ENCODE measurements at regions not wholly inside any gene's neighbourhood (a gene's known extent, or its start where the extent isn't known, plus 50 kb on each side); places are given as distances from the start of the nearest gene placed in this dataset.

DNA sequence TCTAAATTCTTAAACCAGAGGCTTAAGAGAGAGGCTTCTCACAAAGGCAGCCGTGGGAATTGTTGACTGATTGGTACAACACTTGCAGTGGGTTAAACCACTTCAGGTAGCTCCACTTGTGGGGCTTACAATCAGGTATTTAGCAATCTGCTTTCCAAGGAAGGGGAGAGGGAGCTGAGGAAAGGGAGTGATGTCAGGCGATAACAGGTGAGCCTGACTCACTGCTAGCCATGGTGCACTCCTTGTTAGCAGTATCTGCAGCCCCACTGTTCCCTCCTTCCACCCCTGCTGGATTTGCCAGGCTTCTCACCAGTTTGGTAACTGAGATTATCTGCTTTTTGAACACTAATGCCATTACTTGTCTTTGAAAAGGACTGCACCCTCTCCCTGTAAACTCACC lies 1056.7 kb upstream of the FANCL start:
- Histone ChIP-seq H3K27ac (no peak overlapping the region), H3K36me3 (no peaks in the 10 kb centered on the region), H3K27me3 (no peaks in the 10 kb centered on the region), H3K9me3 (no peaks in the 10 kb centered on the region), H3K4me3 (no peak overlapping the region), H3K4me1 (no peaks in the 10 kb centered on the region)
- DNase-seq (ENCODE audit: low spot score in 2 of 2) = no peak
- TF ChIP-seq, protein P1, sequence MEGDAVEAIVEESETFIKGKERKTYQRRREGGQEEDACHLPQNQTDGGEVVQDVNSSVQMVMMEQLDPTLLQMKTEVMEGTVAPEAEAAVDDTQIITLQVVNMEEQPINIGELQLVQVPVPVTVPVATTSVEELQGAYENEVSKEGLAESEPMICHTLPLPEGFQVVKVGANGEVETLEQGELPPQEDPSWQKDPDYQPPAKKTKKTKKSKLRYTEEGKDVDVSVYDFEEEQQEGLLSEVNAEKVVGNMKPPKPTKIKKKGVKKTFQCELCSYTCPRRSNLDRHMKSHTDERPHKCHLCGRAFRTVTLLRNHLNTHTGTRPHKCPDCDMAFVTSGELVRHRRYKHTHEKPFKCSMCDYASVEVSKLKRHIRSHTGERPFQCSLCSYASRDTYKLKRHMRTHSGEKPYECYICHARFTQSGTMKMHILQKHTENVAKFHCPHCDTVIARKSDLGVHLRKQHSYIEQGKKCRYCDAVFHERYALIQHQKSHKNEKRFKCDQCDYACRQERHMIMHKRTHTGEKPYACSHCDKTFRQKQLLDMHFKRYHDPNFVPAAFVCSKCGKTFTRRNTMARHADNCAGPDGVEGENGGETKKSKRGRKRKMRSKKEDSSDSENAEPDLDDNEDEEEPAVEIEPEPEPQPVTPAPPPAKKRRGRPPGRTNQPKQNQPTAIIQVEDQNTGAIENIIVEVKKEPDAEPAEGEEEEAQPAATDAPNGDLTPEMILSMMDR (IDR thresholded peaks at IDR 0.05) = no peak
- no peak for TF ChIP-seq EP300 (IDR thresholded peaks at IDR 0.05)
- no peak for TF ChIP-seq POLR2A (IDR thresholded peaks at IDR 0.05)
- no peak for TF ChIP-seq POLR2AphosphoS5 (IDR thresholded peaks at IDR 0.05)
- 94% methylated on average over 2 of the region's 2 CpGs for WGBS

DNA sequence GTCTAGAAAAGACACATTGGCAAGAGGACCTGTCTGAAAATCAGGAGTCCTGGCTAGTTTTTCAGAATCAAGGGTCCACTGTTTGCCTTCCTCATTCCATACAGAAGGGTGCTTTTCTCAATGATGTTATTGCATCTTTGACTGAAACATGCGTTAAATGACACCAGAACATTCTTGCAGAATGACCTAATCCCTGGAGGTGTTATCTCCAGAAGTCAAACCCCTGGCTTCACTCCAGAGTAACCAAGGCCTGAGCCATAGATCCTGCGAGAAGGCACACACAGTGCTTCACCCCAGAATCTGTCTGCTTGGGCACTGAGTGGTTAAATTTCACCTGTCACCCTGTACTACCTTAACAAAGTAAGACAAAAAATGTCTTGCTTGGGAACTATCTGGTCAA lies 1055.2 kb upstream of the FANCL start:
- Histone ChIP-seq H3K27me3 (no peaks in the 10 kb centered on the region), H3K4me1 (no peaks in the 10 kb centered on the region), H3K9me3 (no peaks in the 10 kb centered on the region), H3K36me3 (no peaks in the 10 kb centered on the region), H3K27ac (no peak overlapping the region), H3K4me3 (no peak overlapping the region)
- no peak for TF ChIP-seq POLR2AphosphoS5 (IDR thresholded peaks at IDR 0.05)
- TF ChIP-seq, protein P1 (IDR thresholded peaks at IDR 0.05) = no peak
- no peak for TF ChIP-seq EP300 (IDR thresholded peaks at IDR 0.05)
- TF ChIP-seq POLR2A (IDR thresholded peaks at IDR 0.05) = no peak
- DNase-seq (ENCODE audit: low spot score in 2 of 2) = no peak
- WGBS = 76% methylated on average over 2 of the region's 2 CpGs

DNA sequence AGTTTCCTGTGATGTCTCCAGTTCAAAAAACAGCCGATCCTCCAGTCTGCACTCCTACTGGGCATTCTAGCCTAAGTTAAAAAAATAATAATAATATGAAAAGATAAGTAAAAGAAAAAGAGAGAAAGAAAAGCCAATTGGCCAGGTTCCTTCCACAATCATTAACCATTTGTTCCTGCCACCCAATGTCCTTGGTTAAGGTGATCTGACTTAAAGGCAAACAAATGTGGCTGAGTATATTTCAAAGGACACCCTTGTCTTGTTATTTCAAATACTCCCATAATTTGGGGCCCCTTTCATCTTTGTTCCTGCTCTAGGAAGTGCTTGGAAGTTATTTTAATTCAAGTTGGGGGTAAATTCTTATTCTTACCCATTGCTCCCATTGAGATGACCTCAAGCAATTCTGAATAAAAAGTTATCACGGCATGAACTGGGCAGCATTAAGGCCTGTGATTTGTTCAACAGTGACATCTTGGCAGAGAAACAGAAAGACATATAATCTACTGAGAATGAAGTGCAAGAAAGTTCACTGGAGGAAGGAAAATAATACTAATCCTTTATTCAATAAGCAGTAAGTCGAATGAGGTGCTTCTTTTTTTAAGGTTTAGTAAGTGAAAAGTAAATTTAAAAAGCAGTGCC lies 1054.5 kb upstream of the FANCL start:
- Histone ChIP-seq H3K4me3 (no peak overlapping the region), H3K27ac (no peak overlapping the region), H3K9me3 (no peaks in the 10 kb centered on the region), H3K27me3 (no peaks in the 10 kb centered on the region), H3K4me1 (no peaks in the 10 kb centered on the region), H3K36me3 (no peaks in the 10 kb centered on the region)
- WGBS = 56% methylated on average over 3 of the region's 3 CpGs
- no peak for DNase-seq (ENCODE audit: low spot score in 2 of 2)
- TF ChIP-seq POLR2AphosphoS5 (IDR thresholded peaks at IDR 0.05) (no peak), EP300 (IDR thresholded peaks at IDR 0.05) (no peak), POLR2A (IDR thresholded peaks at IDR 0.05) (no peak)
- TF ChIP-seq, protein P1 (IDR thresholded peaks at IDR 0.05) = no peak

DNA sequence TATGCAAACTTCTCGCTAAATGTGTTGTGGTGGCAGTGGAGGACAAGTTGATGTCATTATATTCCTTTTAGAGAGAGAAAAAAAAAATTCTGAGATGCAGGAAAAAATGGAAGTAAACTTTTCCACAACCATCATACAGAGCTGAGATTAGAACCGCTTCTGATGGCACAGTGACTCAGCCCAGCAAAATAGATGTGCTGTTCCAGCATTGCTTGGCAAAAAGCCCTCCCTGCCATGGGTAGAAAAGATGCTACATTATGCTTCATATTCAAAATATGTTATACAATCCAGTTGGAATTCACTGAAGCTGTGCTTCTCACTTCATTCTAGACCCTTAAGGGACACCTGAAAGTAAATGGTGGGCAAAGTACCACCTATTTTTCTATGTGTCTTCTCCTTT lies 1047.6 kb upstream of the FANCL start:
- Histone ChIP-seq H3K36me3 (no peaks in the 10 kb centered on the region), H3K4me3 (no peak overlapping the region), H3K27me3 (no peaks in the 10 kb centered on the region), H3K27ac (no peak overlapping the region), H3K9me3 (no peaks in the 10 kb centered on the region), H3K4me1 (no peaks in the 10 kb centered on the region)
- WGBS = 66% methylated on average over 2 of the region's 2 CpGs
- no peak for TF ChIP-seq POLR2AphosphoS5 (IDR thresholded peaks at IDR 0.05)
- DNase-seq (ENCODE audit: low spot score in 2 of 2) = no peak

DNA sequence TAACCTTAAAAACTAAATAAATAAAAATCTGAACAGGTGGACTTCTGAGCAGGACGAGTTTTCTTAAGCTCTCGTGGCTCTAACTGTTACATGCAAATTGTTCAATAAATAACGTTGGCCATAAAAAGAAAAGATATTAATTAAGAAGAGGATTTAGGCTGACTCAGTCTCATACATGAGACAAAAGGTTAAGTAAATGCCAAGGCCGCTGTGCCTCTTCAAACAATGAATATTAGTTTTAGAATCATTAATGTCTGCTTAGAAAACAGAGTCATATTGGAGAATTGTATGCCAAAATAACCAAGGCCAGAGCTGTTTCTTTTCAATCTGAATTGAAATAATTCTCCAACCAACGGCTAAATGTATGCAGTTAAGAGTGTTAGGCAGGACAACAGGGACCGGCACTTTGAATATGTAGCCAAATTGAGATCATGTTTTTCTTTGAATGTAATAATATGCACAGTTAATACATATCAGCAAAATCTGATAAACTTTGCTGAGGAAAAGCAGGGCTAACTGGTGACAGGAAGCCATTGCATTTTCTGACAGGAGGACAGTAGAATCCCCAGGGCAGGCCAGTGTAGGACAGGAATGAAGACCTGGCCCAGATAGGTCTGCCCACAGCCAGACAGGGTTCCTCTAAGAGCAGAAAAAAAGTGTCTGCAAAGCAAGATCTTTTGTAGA lies 1041.4 kb upstream of the FANCL start:
- Histone ChIP-seq H3K4me1 (no peaks in the 10 kb centered on the region), H3K9me3 (no peaks in the 10 kb centered on the region), H3K27ac (no peak overlapping the region), H3K36me3 (no peaks in the 10 kb centered on the region), H3K4me3 (no peak overlapping the region), H3K27me3 (no peaks in the 10 kb centered on the region)
- WGBS = 75% methylated on average over 6 of the region's 6 CpGs
- no peak for DNase-seq (ENCODE audit: low spot score in 2 of 2)
- TF ChIP-seq EP300 (IDR thresholded peaks at IDR 0.05) = no peak
- TF ChIP-seq, protein P1 (IDR thresholded peaks at IDR 0.05) = no peak
- TF ChIP-seq POLR2A (IDR thresholded peaks at IDR 0.05) = no peak
- TF ChIP-seq POLR2AphosphoS5 (IDR thresholded peaks at IDR 0.05) = no peak
